HG03460 (cell line): ENCODE measurements at regions not wholly inside any gene's neighbourhood (a gene's known extent, or its start where the extent isn't known, plus 50 kb on each side); places are given as distances from the start of the nearest gene placed in this dataset.
"Not testable (repeated sequence)": the region's sequence is repeated elsewhere in the genome, so short reads cannot be mapped to it uniquely, and the experiment has no call there.

Experiments used
- ATAC-seq: cut with Tn5 transposase; IDR thresholded peaks from one replicate; pipeline ENCODE4 v1.9.1; 2021; ENCODE audit not compliant: unreplicated experiment

GRCh38 chr5:72599519-72600370 lies 92.5 kb upstream of the ZNF366 start:
- ATAC-seq, result no peak

GRCh38 chr5:72599065-72599433 lies 91.8 kb upstream of the ZNF366 start:
- no peak for ATAC-seq

- ATAC-seq, result no peak
These were observed 91.3 kb upstream of the ZNF366 start for GRCh38 chr5:72598401-72599064.

GRCh38 chr5:72597456-72597948 lies 90.3 kb upstream of the ZNF366 start:
- ATAC-seq, result no peak

GRCh38 chr5:72596956-72597355 lies 89.7 kb upstream of the ZNF366 start:
- ATAC-seq, result no peak

- no peak for ATAC-seq
These were observed 81.4 kb upstream of the ZNF366 start for GRCh38 chr5:72588640-72589039.

GRCh38 chr5:72587661-72588308 lies 80.6 kb upstream of the ZNF366 start:
- no peak for ATAC-seq

- ATAC-seq, result no peak
These were observed 79.7 kb upstream of the ZNF366 start for GRCh38 chr5:72586788-72587530.

GRCh38 chr5:72584466-72584865 lies 77.3 kb upstream of the ZNF366 start:
- ATAC-seq, result peak; percentile 82

GRCh38 chr5:72579290-72579689 lies 72.1 kb upstream of the ZNF366 start:
- ATAC-seq, result not testable (repeated sequence)

- no peak for ATAC-seq
These were observed 65.1 kb upstream of the ZNF366 start for GRCh38 chr5:72572236-72572765.

GRCh38 chr5:72569408-72569944 lies 62.3 kb upstream of the ZNF366 start:
- no peak for ATAC-seq

GRCh38 chr5:72566746-72567145 lies 59.5 kb upstream of the ZNF366 start:
- ATAC-seq, result no peak

GRCh38 chr5:72565513-72566289 lies 58.5 kb upstream of the ZNF366 start:
- ATAC-seq, result no peak

- no peak for ATAC-seq
These were observed 55.5 kb upstream of the ZNF366 start for GRCh38 chr5:72562717-72563116.

- no peak for ATAC-seq
These were observed 54.1 kb upstream of the ZNF366 start for GRCh38 chr5:72561148-72561972.

GRCh38 chr5:72559866-72560766 lies 52.9 kb upstream of the ZNF366 start:
- no peak for ATAC-seq

- ATAC-seq, result no peak
These were observed 51.2 kb upstream of the ZNF366 start for GRCh38 chr5:72558383-72558782.
